HEK293 (cell line): ENCODE measurements at regions not wholly inside any gene's neighbourhood (a gene's known extent, or its start where the extent isn't known, plus 50 kb on each side); places are given as distances from the start of the nearest gene placed in this dataset.

ENCODE experiments used
- CTCF ChIA-PET: fragments of 350-600 bp; formaldehyde crosslinking; extraction: SDS; loops from one replicate; lab custom pipeline; 2021; ENCODE audit warnings: antibody characterized with exemption; lab: Yijun Ruan, JAX
- POLR2A ChIA-PET: fragments of 300-600 bp; formaldehyde crosslinking; extraction: SDS; loops from one replicate; lab custom pipeline; 2020; ENCODE audit warnings: antibody characterized with exemption, inconsistent platforms; lab: Yijun Ruan, JAX
- H3K27ac ChIP-seq: fragments of 200-500 bp; sonication (Bioruptor generic); 2 replicates; pipeline ENCODE4 v1.5.1; 2014; ENCODE audit warnings: low read depth, low read length, control low read depth, inconsistent platforms; ENCODE audit errors: extremely low read depth
- H3K36me3 ChIP-seq, 2 experiments: fragments of 200-500 bp in 1 of 2; sonication (Bioruptor generic) in 1 of 2; 1 replicate in 1 of 2; 2 replicates in 1 of 2; pipeline ENCODE4 v1.5.1; 2014 to 2017; ENCODE audit warnings: inconsistent platforms in 2 of 2, low read length in 2 of 2; ENCODE audit not compliant: control insufficient read depth in 2 of 2, insufficient read depth in 1 of 2
- H3K4me1 ChIP-seq: fragments of 200-500 bp; sonication (Bioruptor generic); 2 replicates; pipeline ENCODE4 v1.5.1; 2014; ENCODE audit warnings: mild to moderate bottlenecking, low read length, inconsistent platforms; ENCODE audit not compliant: control insufficient read depth, insufficient read depth
- H3K4me3 ChIP-seq: 2 replicates; pipeline ENCODE4 v1.5.1; 2011; ENCODE audit warnings: low read depth, mild to moderate bottlenecking, control low read depth, low read length, moderate library complexity
- H3K9me3 ChIP-seq: fragments of 200-500 bp; sonication (Bioruptor generic); 2 replicates; pipeline ENCODE4 v1.5.1; 2014; ENCODE audit warnings: low read depth, low read length, inconsistent platforms; ENCODE audit not compliant: control insufficient read depth, insufficient read depth
- HIC1 ChIP-seq: fragments of 450-650 bp; formaldehyde crosslinking; IDR thresholded peaks from 2 replicates; pipeline ENCODE4 v1.5.1; 2016; ENCODE audit warnings: missing biosample characterization, missing genetic modification characterization
- INSM2 ChIP-seq: fragments of 450-650 bp; formaldehyde crosslinking; IDR thresholded peaks from 2 replicates; pipeline ENCODE4 v1.5.1; 2016; ENCODE audit warnings: missing biosample characterization, missing genetic modification characterization
- KLF10 ChIP-seq: fragments of 450-650 bp; IDR thresholded peaks from 2 replicates; pipeline ENCODE4 v1.5.1; 2018; ENCODE audit warnings: missing biosample characterization, mild to moderate bottlenecking, missing genetic modification characterization
- KLF7 ChIP-seq: fragments of 450-650 bp; formaldehyde crosslinking; IDR thresholded peaks from 2 replicates; pipeline ENCODE4 v1.5.1; 2016; ENCODE audit warnings: missing biosample characterization, missing genetic modification characterization, borderline replicate concordance
- PRDM10 ChIP-seq: fragments of 450-650 bp; formaldehyde crosslinking; IDR thresholded peaks from 2 replicates; pipeline ENCODE4 v1.5.1; 2016; ENCODE audit warnings: missing biosample characterization, missing genetic modification characterization
- SP3 ChIP-seq: fragments of 450-650 bp; formaldehyde crosslinking; IDR thresholded peaks from 2 replicates; pipeline ENCODE4 v1.5.1; 2016; ENCODE audit warnings: missing biosample characterization, missing genetic modification characterization
- TRIM28 ChIP-seq: IDR thresholded peaks from 2 replicates; pipeline ENCODE4 v1.6.1; 2011; ENCODE audit warnings: low read length, control low read depth, borderline replicate concordance
- TSHZ1 ChIP-seq: fragments of 450-650 bp; formaldehyde crosslinking; IDR thresholded peaks from 2 replicates; pipeline ENCODE4 v1.5.1; 2016; ENCODE audit warnings: missing biosample characterization, missing genetic modification characterization, borderline replicate concordance
- YY1 ChIP-seq: fragments of 450-650 bp; formaldehyde crosslinking; IDR thresholded peaks from 2 replicates; pipeline ENCODE4 v1.5.1; 2018; ENCODE audit warnings: missing biosample characterization, missing genetic modification characterization
- ZBTB26 ChIP-seq: fragments of 450-650 bp; formaldehyde crosslinking; optimal IDR thresholded peaks from 2 replicates; pipeline ENCODE3; 2016; ENCODE audit warnings: missing biosample characterization, mild to moderate bottlenecking, missing genetic modification characterization
- ZBTB8A ChIP-seq: fragments of 450-650 bp; formaldehyde crosslinking; IDR thresholded peaks from 2 replicates; pipeline ENCODE4 v1.5.1; 2016; ENCODE audit warnings: missing biosample characterization, missing genetic modification characterization
- ZNF133 ChIP-seq: fragments of 450-650 bp; formaldehyde crosslinking; IDR thresholded peaks from 2 replicates; pipeline ENCODE4 v1.5.1; 2016; ENCODE audit warnings: missing biosample characterization, missing genetic modification characterization
- ZNF148 ChIP-seq: fragments of 450-650 bp; formaldehyde crosslinking; IDR thresholded peaks from 2 replicates; pipeline ENCODE4 v1.5.0; 2017; ENCODE audit warnings: missing biosample characterization, missing genetic modification characterization, borderline replicate concordance
- ZNF175 ChIP-seq: fragments of 450-650 bp; formaldehyde crosslinking; IDR thresholded peaks from 2 replicates; pipeline ENCODE4 v1.5.1; 2016; ENCODE audit warnings: missing biosample characterization, missing genetic modification characterization
- ZNF248 ChIP-seq: fragments of 450-650 bp; formaldehyde crosslinking; IDR thresholded peaks from 2 replicates; pipeline ENCODE4 v1.5.1; 2017; ENCODE audit warnings: missing biosample characterization, missing genetic modification characterization
- ZNF48 ChIP-seq: fragments of 450-650 bp; formaldehyde crosslinking; IDR thresholded peaks from 2 replicates; pipeline ENCODE4 v1.5.1; 2016; ENCODE audit warnings: missing biosample characterization, missing genetic modification characterization
- ZNF677 ChIP-seq: fragments of 450-650 bp; IDR thresholded peaks from 2 replicates; pipeline ENCODE4 v1.5.0; 2018; ENCODE audit warnings: missing biosample characterization, mild to moderate bottlenecking, missing genetic modification characterization, moderate library complexity
- ZNF701 ChIP-seq: fragments of 450-650 bp; formaldehyde crosslinking; IDR thresholded peaks from 2 replicates; pipeline ENCODE4 v1.5.1; 2016; ENCODE audit warnings: missing biosample characterization, missing genetic modification characterization

GRCh38 chr1:194544012-194544411 lies 1357.6 kb upstream of the B3GALT2 start (continued):
- TF ChIP-seq PRDM10 (tag by site-specific recombination) (no peak), ZNF248 (tag by site-specific recombination) (no peak), SP3 (tag by site-specific recombination) (no peak), ZBTB8A (tag by site-specific recombination) (no peak), YY1 (tag by site-specific recombination) (no peak), ZNF677 (no peak), HIC1 (tag by site-specific recombination) (no peak), ZNF701 (tag by site-specific recombination) (no peak), TSHZ1 (tag by site-specific recombination) (no peak), ZNF175 (tag by site-specific recombination) (no peak), KLF10 (no peak)

GRCh38 chr1:194538453-194538852 lies 1352.0 kb upstream of the B3GALT2 start:
- ChIA-PET POLR2A (no interaction called here), CTCF (no interaction called here)
- no peaks in the 10 kb centered on the region for H3K36me3 ChIP-seq
- H3K4me3 ChIP-seq, result no peak overlapping the region
- TF ChIP-seq ZBTB26 (tag by site-specific recombination), result no peak
- no peaks in the 10 kb centered on the region for H3K9me3 ChIP-seq
- no peak overlapping the region for H3K27ac ChIP-seq
- no peaks in the 10 kb centered on the region for H3K4me1 ChIP-seq

- CTCF ChIA-PET, result no interaction called here
Measured at GRCh38 chr1:194537521-194537920, 1351.1 kb upstream of the B3GALT2 start.

More at GRCh38 chr1:194537521-194537920, 1351.1 kb upstream of the B3GALT2 start:
- H3K9me3 ChIP-seq, result no peaks in the 10 kb centered on the region
- H3K4me1 ChIP-seq, result no peaks in the 10 kb centered on the region
- TF ChIP-seq ZNF48 (tag by site-specific recombination) (no peak), KLF7 (tag by site-specific recombination) (no peak), ZNF133 (tag by site-specific recombination) (no peak), INSM2 (no peak), TRIM28 (no peak), ZNF148 (tag by site-specific recombination) (no peak)
- no peak overlapping the region for H3K27ac ChIP-seq
- POLR2A ChIA-PET, result no interaction called here
- H3K4me3 ChIP-seq, result no peak overlapping the region
- H3K36me3 ChIP-seq, result no peaks in the 10 kb centered on the region
